HL-60 (cell line): ENCODE measurements at regions not wholly inside any gene's neighbourhood (a gene's known extent, or its start where the extent isn't known, plus 50 kb on each side); places are given as distances from the start of the nearest gene placed in this dataset.

Experiments used
- DNase-seq, 2 experiments: peaks; one replicate each; pipeline ENCODE4 v3.0.0-alpha.2; 2010 to 2020; ENCODE audit warnings: low read depth in 1 of 2, low spot score in 1 of 2
- H3K27ac ChIP-seq: fragments of 250-450 bp; sonication (Bioruptor Pico); replicated peaks from 2 replicates; pipeline ENCODE4 v1.5.1; 2020; ENCODE audit warnings: mild to moderate bottlenecking, moderate library complexity
- H3K27me3 ChIP-seq: fragments of 250-450 bp; sonication (Bioruptor Pico); 2 replicates; pipeline ENCODE4 v1.5.1; 2021; ENCODE audit warnings: mild to moderate bottlenecking, moderate library complexity; ENCODE audit not compliant: insufficient read depth, poor library complexity, severe bottlenecking
- H3K4me3 ChIP-seq: replicated peaks from 2 replicates; pipeline ENCODE4 v1.5.1; 2011; ENCODE audit warnings: mild to moderate bottlenecking, control low read depth, low read length; ENCODE audit not compliant: insufficient read depth
- CTCF ChIP-seq: IDR thresholded peaks from one replicate; pipeline ENCODE4 v1.5.1; 2011; ENCODE audit warnings: low read length, control low read depth, inconsistent platforms; ENCODE audit not compliant: insufficient read depth
- GABPA ChIP-seq: IDR thresholded peaks from 2 replicates; pipeline ENCODE4 v1.6.1; 2012; ENCODE audit warnings: low read depth
- POLR2AphosphoS5 ChIP-seq: IDR thresholded peaks from 2 replicates; pipeline ENCODE4 v1.6.1; 2012; ENCODE audit warnings: low read depth
- REST ChIP-seq: IDR thresholded peaks from 2 replicates; pipeline ENCODE4 v1.6.1; 2012; ENCODE audit warnings: low read depth; ENCODE audit not compliant: insufficient replicate concordance
- SPI1 ChIP-seq: IDR thresholded peaks from 2 replicates; pipeline ENCODE4 v1.6.1; 2012; ENCODE audit warnings: low read depth, mild to moderate bottlenecking, borderline replicate concordance

- DNase-seq: no peak
- no peaks in the 10 kb centered on the region for H3K27me3 ChIP-seq
- TF ChIP-seq POLR2AphosphoS5 (no peak), REST (no peak), CTCF (no peak), SPI1 (no peak), GABPA (no peak)
- no peak overlapping the region for H3K27ac ChIP-seq
- no peak overlapping the region for H3K4me3 ChIP-seq
These were observed 455.3 kb upstream of the PTGER4 start for GRCh38 chr5:40224421-40224820.

GRCh38 chr5:40223884-40224402 lies 455.8 kb upstream of the PTGER4 start:
- no peaks in the 10 kb centered on the region for H3K27me3 ChIP-seq
- no peak overlapping the region for H3K4me3 ChIP-seq
- H3K27ac ChIP-seq: no peak overlapping the region
- DNase-seq: no peak
- TF ChIP-seq REST: no peak
- no peak for TF ChIP-seq CTCF
- TF ChIP-seq POLR2AphosphoS5: no peak
- TF ChIP-seq SPI1: no peak
- TF ChIP-seq GABPA: no peak

GRCh38 chr5:40221796-40222195 lies 457.9 kb upstream of the PTGER4 start:
- no peak for DNase-seq
- no peak overlapping the region for H3K27ac ChIP-seq

More at GRCh38 chr5:40221796-40222195, 457.9 kb upstream of the PTGER4 start:
- TF ChIP-seq GABPA: no peak
- TF ChIP-seq REST: no peak
- no peak for TF ChIP-seq CTCF
- no peak for TF ChIP-seq POLR2AphosphoS5
- TF ChIP-seq SPI1: no peak
- Histone ChIP-seq H3K27me3 (no peaks in the 10 kb centered on the region), H3K4me3 (no peak overlapping the region)
